GM21717 (cell line): ENCODE measurements at regions not wholly inside any gene's neighbourhood (a gene's known extent, or its start where the extent isn't known, plus 50 kb on each side); places are given as distances from the start of the nearest gene placed in this dataset.
"Not testable (repeated sequence)": the region's sequence is repeated elsewhere in the genome, so short reads cannot be mapped to it uniquely, and the experiment has no call there.

Experiments
- ATAC-seq: cut with Tn5 transposase; IDR thresholded peaks from one replicate; pipeline ENCODE4 v1.9.1; 2021; ENCODE audit warnings: mild to moderate bottlenecking, moderate library complexity; ENCODE audit not compliant: unreplicated experiment

GRCh38 chr9:102205251-102205650, 466.8 kb upstream of the GRIN3A start:
- no peak for ATAC-seq

GRCh38 chr9:102202126-102202525, 463.7 kb upstream of the GRIN3A start:
- no peak for ATAC-seq

- no peak for ATAC-seq
Measured at GRCh38 chr9:102185962-102186361, 447.5 kb upstream of the GRIN3A start.

GRCh38 chr9:102185371-102185770, 446.9 kb upstream of the GRIN3A start:
- ATAC-seq, result no peak

- no peak for ATAC-seq
Measured at GRCh38 chr9:102178811-102179210, 440.4 kb upstream of the GRIN3A start.

GRCh38 chr9:102174202-102174601, 435.8 kb upstream of the GRIN3A start:
- not testable (repeated sequence) for ATAC-seq

GRCh38 chr9:102164247-102164646, 425.8 kb upstream of the GRIN3A start:
- ATAC-seq, result no peak

- ATAC-seq, result not testable (repeated sequence)
Measured at GRCh38 chr9:102153081-102153480, 414.6 kb upstream of the GRIN3A start.

GRCh38 chr9:102135768-102136167, 397.3 kb upstream of the GRIN3A start:
- ATAC-seq, result no peak

- no peak for ATAC-seq
Measured at GRCh38 chr9:102124465-102124864, 386.0 kb upstream of the GRIN3A start.

- no peak for ATAC-seq
Measured at GRCh38 chr9:102114557-102114956, 376.1 kb upstream of the GRIN3A start.

- no peak for ATAC-seq
Measured at GRCh38 chr9:102113191-102113590, 374.7 kb upstream of the GRIN3A start.

GRCh38 chr9:102106439-102106838, 368.0 kb upstream of the GRIN3A start:
- ATAC-seq, result no peak

- no peak for ATAC-seq
Measured at GRCh38 chr9:102101723-102102122, 363.3 kb upstream of the GRIN3A start.

GRCh38 chr9:102087141-102087540, 348.7 kb upstream of the GRIN3A start:
- no peak for ATAC-seq

- no peak for ATAC-seq
Measured at GRCh38 chr9:102085548-102085947, 347.1 kb upstream of the GRIN3A start.

GRCh38 chr9:102072059-102072764, 333.8 kb upstream of the GRIN3A start:
- ATAC-seq, result no peak

GRCh38 chr9:102069969-102070368, 331.5 kb upstream of the GRIN3A start:
- no peak for ATAC-seq

GRCh38 chr9:102054811-102055210, 316.4 kb upstream of the GRIN3A start:
- ATAC-seq, result no peak

- ATAC-seq, result no peak
Measured at GRCh38 chr9:102049586-102050246, 311.3 kb upstream of the GRIN3A start.

GRCh38 chr9:102047549-102047948, 309.1 kb upstream of the GRIN3A start:
- no peak for ATAC-seq

GRCh38 chr9:102044133-102044532, 305.7 kb upstream of the GRIN3A start:
- no peak for ATAC-seq

- no peak for ATAC-seq
Measured at GRCh38 chr9:102038006-102038405, 299.6 kb upstream of the GRIN3A start.
